Caco-2 (cell line): ENCODE measurements at regions not wholly inside any gene's neighbourhood (a gene's known extent, or its start where the extent isn't known, plus 50 kb on each side); places are given as distances from the start of the nearest gene placed in this dataset.

ENCODE experiments used
- BruUV-seq: library from RNA; stranded (reverse); fragments of 400-500 nt; replicated peaks from 2 replicates; lab custom pipeline; 2021; lab: Mats Ljungman, UMichigan
- CTCF ChIA-PET: fragments of 300-600 bp; sonication (Branson Sonifier 250); formaldehyde crosslinking; loops from one replicate; lab custom pipeline; 2022; ENCODE audit warnings: antibody characterized with exemption; lab: Charles Lee
- POLR2A ChIA-PET: fragments of 300-600 bp; sonication (Branson Sonifier 250); formaldehyde crosslinking; loops from one replicate; lab custom pipeline; 2022; ENCODE audit warnings: antibody characterized with exemption; lab: Charles Lee
- DNase-seq, 2 experiments: peaks; one replicate each; pipeline versions ENCODE4 v3.0.0 to v3.0.0-alpha.2; 2020 to 2022
- H3K27me3 ChIP-seq: replicated peaks from 2 replicates; pipeline ENCODE4 v1.6.0; 2011; ENCODE audit warnings: low read length; ENCODE audit not compliant: control insufficient read depth, insufficient read depth
- H3K36me3 ChIP-seq: 2 replicates; pipeline ENCODE4 v1.5.1; 2011; ENCODE audit warnings: low read length; ENCODE audit not compliant: control insufficient read depth, insufficient read depth
- H3K4me1 ChIP-seq: fragments of 250-450 bp; sonication (Bioruptor Pico); 2 replicates; pipeline ENCODE4 v1.5.1; 2020; ENCODE audit warnings: mild to moderate bottlenecking
- H3K4me3 ChIP-seq: 2 replicates; pipeline ENCODE4 v1.5.1; 2011; ENCODE audit warnings: low read depth, mild to moderate bottlenecking, control low read depth, low read length
- H3K9me3 ChIP-seq: fragments of 250-450 bp; sonication (Bioruptor Pico); 2 replicates; pipeline ENCODE4 v1.5.1; 2020; ENCODE audit warnings: mild to moderate bottlenecking, moderate library complexity
- H3K27ac Mint-ChIP-seq: one replicate; pipeline ENCODE4 v1.8.0; 2022; ENCODE audit warnings: mixed read lengths; ENCODE audit not compliant: unreplicated experiment
- H3K27me3 Mint-ChIP-seq: one replicate; pipeline ENCODE4 v1.8.0; 2022; ENCODE audit warnings: mixed read lengths; ENCODE audit not compliant: insufficient read depth, unreplicated experiment
- H3K36me3 Mint-ChIP-seq: one replicate; pipeline ENCODE4 v1.8.0; 2022; ENCODE audit warnings: mild to moderate bottlenecking, mixed read lengths; ENCODE audit not compliant: insufficient read depth, unreplicated experiment
- H3K4me1 Mint-ChIP-seq: one replicate; pipeline ENCODE4 v1.8.0; 2022; ENCODE audit warnings: low read depth, mixed read lengths; ENCODE audit not compliant: unreplicated experiment
- H3K4me3 Mint-ChIP-seq: one replicate; pipeline ENCODE4 v1.8.0; 2022; ENCODE audit warnings: mild to moderate bottlenecking, moderate library complexity, mixed read lengths; ENCODE audit not compliant: unreplicated experiment
- H3K9me3 Mint-ChIP-seq: one replicate; pipeline ENCODE4 v1.8.0; 2022; ENCODE audit warnings: mixed read lengths; ENCODE audit not compliant: unreplicated experiment
- intact Hi-C: fragments of 100-400 bp; cut with micrococcal nuclease; formaldehyde crosslinking; loops from one replicate; pipeline ENCODE4 v1.10.0; 2022; ENCODE audit not compliant: unreplicated experiment
- TF ChIP-seq, protein P1 (sequence below), 2 experiments: fragments of 200-600 bp in 1 of 2; IDR thresholded peaks; 1 replicate in 1 of 2; 2 replicates in 1 of 2; pipeline versions ENCODE4 v1.5.1 to v1.8.0; 2011 to 2022; ENCODE audit warnings: antibody characterized with exemption in 1 of 2, control low read depth in 1 of 2, inconsistent platforms in 1 of 2, low read depth in 1 of 2, low read length in 1 of 2, mild to moderate bottlenecking in 1 of 2, moderate library complexity in 1 of 2; ENCODE audit not compliant: insufficient read depth in 1 of 2, severe bottlenecking in 1 of 2, unreplicated experiment in 1 of 2

DNA sequence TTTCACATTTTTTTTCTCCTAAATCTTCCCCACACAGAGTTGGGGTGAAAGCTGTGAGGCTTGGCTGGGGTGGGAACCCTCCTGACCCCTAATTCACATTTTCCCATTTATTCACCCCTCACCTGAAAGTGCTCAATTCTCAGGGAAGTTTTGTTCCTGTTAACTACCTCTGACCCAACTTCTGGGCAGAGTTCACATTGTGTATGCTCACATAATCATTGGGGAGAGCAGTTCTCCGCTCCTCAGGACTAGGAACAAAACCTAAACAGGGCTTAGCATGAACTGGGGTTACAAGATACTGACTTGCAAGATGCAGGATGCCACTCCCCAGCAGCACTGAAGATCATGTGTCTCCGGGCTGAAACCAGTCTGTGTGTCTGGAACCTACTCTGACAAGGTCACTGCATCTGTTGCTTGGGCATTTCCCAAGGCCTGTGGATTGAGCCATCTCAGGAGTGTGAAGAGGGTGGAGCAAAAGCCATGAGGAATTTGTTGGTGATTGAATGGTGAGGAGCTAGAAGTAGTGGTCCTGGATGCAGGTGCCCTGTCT lies 258.1 kb upstream of the IGFBP3 start:
- ChIA-PET POLR2A (no interaction called here), CTCF (no interaction called here)
- Histone ChIP-seq H3K9me3 (0 out of 2 replicates have a peak, but pooled peaks cover 7% of the 10 kb centered on the region), H3K27me3 (no peaks in the 10 kb centered on the region), H3K36me3 (no peaks in the 10 kb centered on the region), H3K4me3 (no peak overlapping the region), H3K4me1 (no peaks in the 10 kb centered on the region)
- intact Hi-C loops, result no loop called here
- DNase-seq, result no peak
- no peaks in the 10 kb centered on the region for H3K36me3 Mint-ChIP-seq
- H3K27ac Mint-ChIP-seq, result no peak overlapping the region
- H3K4me1 Mint-ChIP-seq, result no peaks in the 10 kb centered on the region
- no peaks in the 10 kb centered on the region for H3K27me3 Mint-ChIP-seq
- H3K9me3 Mint-ChIP-seq, result peaks cover 16% of the 10 kb centered on the region
- H3K4me3 Mint-ChIP-seq, result no peak overlapping the region
- TF ChIP-seq, protein P1, sequence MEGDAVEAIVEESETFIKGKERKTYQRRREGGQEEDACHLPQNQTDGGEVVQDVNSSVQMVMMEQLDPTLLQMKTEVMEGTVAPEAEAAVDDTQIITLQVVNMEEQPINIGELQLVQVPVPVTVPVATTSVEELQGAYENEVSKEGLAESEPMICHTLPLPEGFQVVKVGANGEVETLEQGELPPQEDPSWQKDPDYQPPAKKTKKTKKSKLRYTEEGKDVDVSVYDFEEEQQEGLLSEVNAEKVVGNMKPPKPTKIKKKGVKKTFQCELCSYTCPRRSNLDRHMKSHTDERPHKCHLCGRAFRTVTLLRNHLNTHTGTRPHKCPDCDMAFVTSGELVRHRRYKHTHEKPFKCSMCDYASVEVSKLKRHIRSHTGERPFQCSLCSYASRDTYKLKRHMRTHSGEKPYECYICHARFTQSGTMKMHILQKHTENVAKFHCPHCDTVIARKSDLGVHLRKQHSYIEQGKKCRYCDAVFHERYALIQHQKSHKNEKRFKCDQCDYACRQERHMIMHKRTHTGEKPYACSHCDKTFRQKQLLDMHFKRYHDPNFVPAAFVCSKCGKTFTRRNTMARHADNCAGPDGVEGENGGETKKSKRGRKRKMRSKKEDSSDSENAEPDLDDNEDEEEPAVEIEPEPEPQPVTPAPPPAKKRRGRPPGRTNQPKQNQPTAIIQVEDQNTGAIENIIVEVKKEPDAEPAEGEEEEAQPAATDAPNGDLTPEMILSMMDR (IDR thresholded peaks at IDR 0.05; ENCODE audit: insufficient read depth in 1 of 2, low read depth in 1 of 2, low read length in 1 of 2, severe bottlenecking in 1 of 2, unreplicated experiment in 1 of 2), result no peak
- BruUV-seq, result no TSS peak

DNA sequence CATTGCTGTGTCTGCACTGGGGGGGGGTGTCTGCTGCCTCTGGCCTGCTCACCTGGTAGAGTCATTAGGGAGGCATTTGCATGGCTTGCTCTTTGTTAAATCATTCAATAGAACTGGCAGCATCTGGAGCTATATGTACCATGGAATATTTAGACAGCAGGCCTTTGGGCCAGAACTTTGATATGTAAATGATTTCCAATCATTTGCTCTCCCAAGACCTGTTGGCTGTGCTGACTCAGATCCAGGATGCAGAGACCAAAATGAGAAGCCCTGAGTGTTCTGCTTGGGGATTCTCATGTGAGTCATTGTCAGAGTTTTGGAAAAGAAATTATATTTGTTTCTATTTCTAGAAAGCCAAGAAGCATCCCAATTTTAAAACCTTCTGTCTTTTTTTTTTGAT lies 257.6 kb upstream of the IGFBP3 start:
- TF ChIP-seq, protein P1 (IDR thresholded peaks at IDR 0.05; ENCODE audit: insufficient read depth in 1 of 2, low read depth in 1 of 2, low read length in 1 of 2, severe bottlenecking in 1 of 2, unreplicated experiment in 1 of 2), result no peak
- 0 out of 2 replicates have a peak, but pooled peaks cover 7% of the 10 kb centered on the region for H3K9me3 ChIP-seq
- no peaks in the 10 kb centered on the region for H3K4me1 ChIP-seq
- Mint-ChIP-seq H3K4me1 (no peaks in the 10 kb centered on the region), H3K4me3 (no peak overlapping the region), H3K27ac (no peak overlapping the region), H3K9me3 (peaks cover 16% of the 10 kb centered on the region), H3K36me3 (no peaks in the 10 kb centered on the region), H3K27me3 (no peaks in the 10 kb centered on the region)
- ChIA-PET POLR2A (no interaction called here), CTCF (no interaction called here)
- no peak for DNase-seq
- no TSS peak for BruUV-seq
- H3K36me3 ChIP-seq, result no peaks in the 10 kb centered on the region
- H3K27me3 ChIP-seq, result no peaks in the 10 kb centered on the region
- no peak overlapping the region for H3K4me3 ChIP-seq
- intact Hi-C loops, result no loop called here

DNA sequence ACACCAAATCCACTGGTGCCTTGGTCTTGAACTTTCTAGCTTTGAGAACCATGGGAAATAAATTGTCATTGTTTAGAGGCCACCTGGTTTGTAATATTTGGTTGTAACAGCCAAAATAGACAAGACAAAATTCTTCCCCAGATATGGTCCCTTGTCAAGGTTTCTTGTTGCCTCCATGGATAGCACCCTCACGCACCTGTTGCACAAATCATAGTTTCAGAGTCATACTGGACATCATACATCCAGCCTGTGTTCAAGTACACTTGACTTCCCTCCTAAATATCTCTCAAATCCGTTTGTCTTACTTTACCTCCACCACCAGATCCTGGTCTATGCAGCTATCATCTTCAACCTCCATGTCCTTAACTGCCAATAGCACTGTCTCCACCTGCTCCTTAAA lies 256.7 kb upstream of the IGFBP3 start:
- Mint-ChIP-seq H3K4me3 (no peak overlapping the region), H3K27ac (no peak overlapping the region), H3K27me3 (no peaks in the 10 kb centered on the region), H3K4me1 (no peaks in the 10 kb centered on the region), H3K9me3 (peaks cover 16% of the 10 kb centered on the region), H3K36me3 (no peaks in the 10 kb centered on the region)
- ChIA-PET POLR2A (no interaction called here), CTCF (no interaction called here)
- TF ChIP-seq, protein P1 (IDR thresholded peaks at IDR 0.05; ENCODE audit: insufficient read depth in 1 of 2, low read depth in 1 of 2, low read length in 1 of 2, severe bottlenecking in 1 of 2, unreplicated experiment in 1 of 2), result no peak
- Histone ChIP-seq H3K4me3 (no peak overlapping the region), H3K4me1 (no peaks in the 10 kb centered on the region), H3K27me3 (no peaks in the 10 kb centered on the region), H3K36me3 (no peaks in the 10 kb centered on the region), H3K9me3 (0 out of 2 replicates have a peak, but pooled peaks cover 7% of the 10 kb centered on the region)
- DNase-seq, result no peak
- no TSS peak for BruUV-seq
- intact Hi-C loops, result no loop called here
